DOHH2 (cell line): ENCODE measurements at regions not wholly inside any gene's neighbourhood (a gene's known extent, or its start where the extent isn't known, plus 50 kb on each side); places are given as distances from the start of the nearest gene placed in this dataset.

Experiments
- CTCF ChIP-seq: fragments of 200-600 bp; sonication (generic); IDR thresholded peaks from one replicate; pipeline ENCODE4 v1.5.1; 2014; ENCODE audit warnings: antibody characterized with exemption, mild to moderate bottlenecking, low read depth, low read length; ENCODE audit not compliant: poor library complexity, severe bottlenecking
- EZH2phosphoT487 ChIP-seq: fragments of 200-600 bp; sonication (generic); IDR thresholded peaks from 2 replicates; pipeline ENCODE4 v1.6.1; 2017; ENCODE audit warnings: borderline replicate concordance, mild to moderate bottlenecking, antibody characterized with exemption, low read length, moderate library complexity, mixed read lengths

- TF ChIP-seq CTCF (no peak), EZH2phosphoT487 (no peak)
Measured at GRCh38 chr11:134654161-134654915, 242.3 kb upstream of the B3GAT1 start.
